Esophagus squamous epithelium (tissue), 5 donors: ENCODE measurements at regions not wholly inside any gene's neighbourhood (a gene's known extent, or its start where the extent isn't known, plus 50 kb on each side); places are given as distances from the start of the nearest gene placed in this dataset.

Experiments
- DNase-seq: peaks from one replicate; lab custom pipeline; 2025; lab: John Stamatoyannopoulos, UW
- H3K27ac ChIP-seq, 4 donors: fragments of 200-600 bp; sonication (generic); one replicate each; pipeline ENCODE4 v1.5.1; 2016 to 2019; ENCODE audit warnings: mild to moderate bottlenecking in 1 of 4
- H3K27me3 ChIP-seq, 4 donors: fragments of 200-600 bp; sonication (generic); 1 replicate in 3 of 4; 2 replicates in 1 of 4; pipeline versions ENCODE4 v1.5.1 to v1.6.0; 2017 to 2021; ENCODE audit warnings: antibody characterized with exemption in 1 of 4
- H3K36me3 ChIP-seq, 3 donors: fragments of 200-600 bp; sonication (generic); one replicate each; pipeline ENCODE4 v1.5.1; 2016 to 2019
- H3K4me1 ChIP-seq, 3 donors: fragments of 200-600 bp; sonication (generic); one replicate each; pipeline ENCODE4 v1.5.1; 2017 to 2019
- H3K4me3 ChIP-seq, 4 donors: fragments of 200-600 bp; sonication (generic); 1 replicate in 3 of 4; 2 replicates in 1 of 4; pipeline ENCODE4 v1.5.1; 2016 to 2019; ENCODE audit warnings: mild to moderate bottlenecking in 2 of 4, moderate library complexity in 1 of 4
- H3K9me3 ChIP-seq, 3 donors: fragments of 200-600 bp; sonication (generic); one replicate each; pipeline ENCODE4 v1.5.1; 2016 to 2019
- CTCF ChIP-seq, 6 experiments: fragments of 450-650 bp in 4 of 6; fragments of 200-600 bp in 2 of 6; sonication (generic) in 2 of 6; IDR thresholded peaks; one replicate each; pipeline ENCODE4 v1.5.1; 2016 to 2019; ENCODE audit warnings: antibody characterized with exemption in 6 of 6, mild to moderate bottlenecking in 4 of 6, moderate library complexity in 4 of 6
- POLR2A ChIP-seq, 4 donors: fragments of 450-650 bp; IDR thresholded peaks; one replicate each; pipeline ENCODE4 v1.6.1; 2017; ENCODE audit warnings: antibody characterized with exemption in 4 of 4, mild to moderate bottlenecking in 4 of 4, moderate library complexity in 3 of 4
- WGBS, 2 donors: methylation state at CpG; one replicate each; pipeline ENCODE4 v1.1.5; 2018; 5-methylcytosine and 5-hydroxymethylcytosine counted together
- intact Hi-C: fragments of 100-400 bp; cut with DNase I; formaldehyde crosslinking; loops from one replicate; pipeline ENCODE4 v1.15.0; 2022
- donor health status: DM: yes; HTN: yes; CAD: no.

- H3K9me3 ChIP-seq = peaks cover 0 to 4% (median 0%) of the 10 kb centered on the region in 3 donors
- no peak overlapping the region for H3K4me3 ChIP-seq
- H3K27me3 ChIP-seq = peaks cover 0 to 3% (median 0%) of the 10 kb centered on the region in 4 donors
- H3K27ac ChIP-seq = no peak overlapping the region
- WGBS, 2 donors = 63 to 73% methylated on average over 11 of the region's 11 CpGs
- intact Hi-C loops = no loop called here
- H3K4me1 ChIP-seq = peaks cover 0 to 21% (median 5%) of the 10 kb centered on the region in 3 donors
- TF ChIP-seq POLR2A (IDR thresholded peaks at IDR 0.05) (no peak), CTCF (IDR thresholded peaks at IDR 0.05) (no peak)
- DNase-seq = no peak
- no peaks in the 10 kb centered on the region for H3K36me3 ChIP-seq
These were observed 316.3 kb downstream of the NUAK1 start for GRCh38 chr12:105822131-105823105.

- 76 to 84% methylated on average over 3 of the region's 3 CpGs for WGBS, 2 donors
- no peak for TF ChIP-seq POLR2A (IDR thresholded peaks at IDR 0.05)
- TF ChIP-seq CTCF (IDR thresholded peaks at IDR 0.05) = no peak
- Histone ChIP-seq H3K4me1 (peaks cover 0 to 21% (median 5%) of the 10 kb centered on the region in 3 donors), H3K27me3 (peaks cover 0 to 3% (median 0%) of the 10 kb centered on the region in 4 donors), H3K9me3 (peaks cover 0 to 4% (median 0%) of the 10 kb centered on the region in 3 donors), H3K36me3 (no peaks in the 10 kb centered on the region), H3K4me3 (no peak overlapping the region), H3K27ac (no peak overlapping the region)
- no peak for DNase-seq
- intact Hi-C loops = no loop called here
These were observed 314.9 kb downstream of the NUAK1 start for GRCh38 chr12:105823810-105824209.

GRCh38 chr12:105825141-105825540, 313.6 kb downstream of the NUAK1 start:
- Histone ChIP-seq H3K27ac (no peak overlapping the region), H3K36me3 (no peaks in the 10 kb centered on the region), H3K9me3 (peaks cover 0 to 4% (median 0%) of the 10 kb centered on the region in 3 donors), H3K27me3 (peaks cover 0 to 3% (median 0%) of the 10 kb centered on the region in 4 donors), H3K4me1 (peaks cover 0 to 20% (median 5%) of the 10 kb centered on the region in 3 donors), H3K4me3 (no peak overlapping the region)
- WGBS, 2 donors = 73 to 76% methylated on average over 5 of the region's 5 CpGs
- TF ChIP-seq CTCF (IDR thresholded peaks at IDR 0.05) (no peak), POLR2A (IDR thresholded peaks at IDR 0.05) (no peak)
- DNase-seq = no peak
- intact Hi-C loops = no loop called here

GRCh38 chr12:105831372-105831771, 307.4 kb downstream of the NUAK1 start:
- H3K27ac ChIP-seq = no peak overlapping the region
- H3K4me3 ChIP-seq = no peak overlapping the region
- DNase-seq = no peak
- H3K27me3 ChIP-seq = no peaks in the 10 kb centered on the region
- H3K4me1 ChIP-seq = no peaks in the 10 kb centered on the region
- H3K36me3 ChIP-seq = no peaks in the 10 kb centered on the region
- WGBS, 2 donors = 87 to 95% methylated on average over 3 of the region's 3 CpGs
- intact Hi-C loops = no loop called here
- H3K9me3 ChIP-seq = no peaks in the 10 kb centered on the region
- no peak for TF ChIP-seq CTCF (IDR thresholded peaks at IDR 0.05)
- no peak for TF ChIP-seq POLR2A (IDR thresholded peaks at IDR 0.05)

- H3K27ac ChIP-seq = no peak overlapping the region
- H3K9me3 ChIP-seq = no peaks in the 10 kb centered on the region
- intact Hi-C loops = no loop called here
- no peaks in the 10 kb centered on the region for H3K4me1 ChIP-seq
- DNase-seq = no peak
- 89 to 91% methylated on average over 6 of the region's 6 CpGs for WGBS, 2 donors
- no peak overlapping the region for H3K4me3 ChIP-seq
- no peak for TF ChIP-seq CTCF (IDR thresholded peaks at IDR 0.05)
- TF ChIP-seq POLR2A (IDR thresholded peaks at IDR 0.05) = no peak
- H3K27me3 ChIP-seq = no peaks in the 10 kb centered on the region
- no peaks in the 10 kb centered on the region for H3K36me3 ChIP-seq
These were observed 306.7 kb downstream of the NUAK1 start for GRCh38 chr12:105832021-105832420.
